ENCODE measurements at regions not wholly inside any gene's neighbourhood (a gene's known extent, or its start where the extent isn't known, plus 50 kb on each side); places are given as distances from the start of the nearest gene placed in this dataset.

DNA sequence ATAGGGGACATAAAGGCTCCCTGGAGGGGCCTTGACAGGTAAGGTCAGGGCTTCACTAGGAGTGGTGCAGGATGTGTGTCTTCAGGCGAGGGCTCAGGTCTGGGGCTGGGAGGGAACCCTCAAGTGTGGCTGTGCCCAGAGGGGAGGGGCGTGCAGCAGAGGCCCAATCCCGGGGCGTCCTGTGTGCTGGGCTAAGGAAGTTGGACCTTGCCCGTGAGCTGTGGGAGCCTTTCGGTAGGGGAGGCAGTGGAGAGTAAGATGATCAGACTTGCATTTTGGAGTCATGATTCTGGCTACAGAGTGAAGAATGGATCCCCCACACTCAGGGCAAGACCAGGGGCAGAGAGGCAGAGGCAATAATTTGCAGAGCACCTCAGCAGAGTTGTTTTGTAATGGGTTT lies 145.4 kb downstream of the BUB3 start:
- TF ChIP-seq POLR2A (IDR thresholded peaks at IDR 0.05; ENCODE audit: low read depth, low read length) (no peak), EZH2 (IDR thresholded peaks at IDR 0.05; ENCODE audit: borderline replicate concordance, low read depth, low read length, severe bottlenecking) (no peak), MYC (IDR thresholded peaks at IDR 0.05; ENCODE audit: low read depth, low read length) (no peak), POLR2AphosphoS5 (IDR thresholded peaks at IDR 0.05; ENCODE audit: insufficient read depth, low read depth, low read length) (no peak)
- TF ChIP-seq, protein P1, sequence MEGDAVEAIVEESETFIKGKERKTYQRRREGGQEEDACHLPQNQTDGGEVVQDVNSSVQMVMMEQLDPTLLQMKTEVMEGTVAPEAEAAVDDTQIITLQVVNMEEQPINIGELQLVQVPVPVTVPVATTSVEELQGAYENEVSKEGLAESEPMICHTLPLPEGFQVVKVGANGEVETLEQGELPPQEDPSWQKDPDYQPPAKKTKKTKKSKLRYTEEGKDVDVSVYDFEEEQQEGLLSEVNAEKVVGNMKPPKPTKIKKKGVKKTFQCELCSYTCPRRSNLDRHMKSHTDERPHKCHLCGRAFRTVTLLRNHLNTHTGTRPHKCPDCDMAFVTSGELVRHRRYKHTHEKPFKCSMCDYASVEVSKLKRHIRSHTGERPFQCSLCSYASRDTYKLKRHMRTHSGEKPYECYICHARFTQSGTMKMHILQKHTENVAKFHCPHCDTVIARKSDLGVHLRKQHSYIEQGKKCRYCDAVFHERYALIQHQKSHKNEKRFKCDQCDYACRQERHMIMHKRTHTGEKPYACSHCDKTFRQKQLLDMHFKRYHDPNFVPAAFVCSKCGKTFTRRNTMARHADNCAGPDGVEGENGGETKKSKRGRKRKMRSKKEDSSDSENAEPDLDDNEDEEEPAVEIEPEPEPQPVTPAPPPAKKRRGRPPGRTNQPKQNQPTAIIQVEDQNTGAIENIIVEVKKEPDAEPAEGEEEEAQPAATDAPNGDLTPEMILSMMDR (IDR thresholded peaks at IDR 0.05; ENCODE audit: extremely low read depth in 1 of 2, insufficient read depth in 1 of 2, low read depth in 1 of 2, low read length in 2 of 2): no peak
- TF ChIP-seq, protein P2, sequence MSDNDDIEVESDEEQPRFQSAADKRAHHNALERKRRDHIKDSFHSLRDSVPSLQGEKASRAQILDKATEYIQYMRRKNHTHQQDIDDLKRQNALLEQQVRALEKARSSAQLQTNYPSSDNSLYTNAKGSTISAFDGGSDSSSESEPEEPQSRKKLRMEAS (IDR thresholded peaks at IDR 0.05; ENCODE audit: insufficient read depth, insufficient read length): no peak
